Effector CD4-positive, alpha-beta T cell (primary cell): ENCODE measurements at regions not wholly inside any gene's neighbourhood (a gene's known extent, or its start where the extent isn't known, plus 50 kb on each side); places are given as distances from the start of the nearest gene placed in this dataset.

ENCODE experiments used
- DNase-seq: peaks from one replicate; pipeline ENCODE4 v3.0.0-alpha.2; 2020

GRCh38 chr2:41496908-41497307, 550.9 kb upstream of the PKDCC start:
- DNase-seq, result no peak

- no peak for DNase-seq
Observed at GRCh38 chr2:41498781-41499180, 549.0 kb upstream of the PKDCC start.

GRCh38 chr2:41500895-41501294, 546.9 kb upstream of the PKDCC start:
- DNase-seq, result no peak

GRCh38 chr2:41502752-41503151, 545.1 kb upstream of the PKDCC start:
- no peak for DNase-seq

GRCh38 chr2:41504532-41504931, 543.3 kb upstream of the PKDCC start:
- no peak for DNase-seq

- no peak for DNase-seq
Observed at GRCh38 chr2:41510108-41510507, 537.7 kb upstream of the PKDCC start.

GRCh38 chr2:41521211-41521610, 526.6 kb upstream of the PKDCC start:
- no peak for DNase-seq

GRCh38 chr2:41527525-41528323, 520.1 kb upstream of the PKDCC start:
- DNase-seq, result no peak

GRCh38 chr2:41535575-41535974, 512.2 kb upstream of the PKDCC start:
- no peak for DNase-seq

GRCh38 chr2:41540272-41540998, 507.4 kb upstream of the PKDCC start:
- no peak for DNase-seq

- DNase-seq, result no peak
Observed at GRCh38 chr2:41543726-41544125, 504.1 kb upstream of the PKDCC start.

- DNase-seq, result no peak
Observed at GRCh38 chr2:41544709-41545108, 503.1 kb upstream of the PKDCC start.

- no peak for DNase-seq
Observed at GRCh38 chr2:41546031-41546430, 501.8 kb upstream of the PKDCC start.

- no peak for DNase-seq
Observed at GRCh38 chr2:41568648-41569047, 479.2 kb upstream of the PKDCC start.

GRCh38 chr2:41572154-41572553, 475.7 kb upstream of the PKDCC start:
- DNase-seq, result no peak

- no peak for DNase-seq
Observed at GRCh38 chr2:41576423-41576822, 471.4 kb upstream of the PKDCC start.

- DNase-seq, result no peak
Observed at GRCh38 chr2:41579806-41580205, 468.0 kb upstream of the PKDCC start.

GRCh38 chr2:41580806-41581205, 467.0 kb upstream of the PKDCC start:
- DNase-seq, result no peak

GRCh38 chr2:41595240-41595639, 452.6 kb upstream of the PKDCC start:
- DNase-seq, result no peak

GRCh38 chr2:41597680-41598079, 450.1 kb upstream of the PKDCC start:
- DNase-seq, result no peak

GRCh38 chr2:41598161-41598894, 449.5 kb upstream of the PKDCC start:
- no peak for DNase-seq

- DNase-seq, result no peak
Observed at GRCh38 chr2:41600460-41600859, 447.4 kb upstream of the PKDCC start.

GRCh38 chr2:41602341-41602740, 445.5 kb upstream of the PKDCC start:
- no peak for DNase-seq

GRCh38 chr2:41605311-41605710, 442.5 kb upstream of the PKDCC start:
- DNase-seq, result no peak
